CD14-positive monocyte (primary cell): ENCODE measurements at regions not wholly inside any gene's neighbourhood (a gene's known extent, or its start where the extent isn't known, plus 50 kb on each side); places are given as distances from the start of the nearest gene placed in this dataset.

Experiments used
- DNase-seq, 3 donors: peaks; one replicate each; pipeline ENCODE4 v3.0.0-alpha.2; 2011 to 2022
- H2AFZ ChIP-seq: 2 replicates; pipeline ENCODE4 v1.6.0; 2012; ENCODE audit warnings: mild to moderate bottlenecking, low read depth, low read length, inconsistent platforms; ENCODE audit not compliant: insufficient read depth, poor library complexity, severe bottlenecking
- H3K27ac ChIP-seq, 2 donors: 1 replicate in 1 of 2; 2 replicates in 1 of 2; pipeline ENCODE4 v1.5.1; 2012 to 2013; ENCODE audit warnings: low read length in 2 of 2, control low read depth in 1 of 2, inconsistent platforms in 1 of 2, low read depth in 1 of 2, mild to moderate bottlenecking in 1 of 2
- H3K27me3 ChIP-seq, 2 donors: one replicate each; pipeline versions ENCODE4 v1.6.0 to v1.6.1; 2011 to 2013; ENCODE audit warnings: low read length in 2 of 2; ENCODE audit not compliant: control insufficient read depth in 2 of 2, insufficient read depth in 2 of 2
- H3K36me3 ChIP-seq, 2 donors: replicated peaks in 1 of 2; 1 replicate in 1 of 2; 2 replicates in 1 of 2; pipeline versions ENCODE4 v1.5.1 to v1.6.1; 2012 to 2013; ENCODE audit warnings: low read length in 2 of 2, control low read depth in 1 of 2, inconsistent platforms in 1 of 2, mild to moderate bottlenecking in 1 of 2; ENCODE audit not compliant: insufficient read depth in 2 of 2, control insufficient read depth in 1 of 2
- H3K4me1 ChIP-seq, 2 donors: 1 replicate in 1 of 2; 2 replicates in 1 of 2; pipeline versions ENCODE4 v1.5.1 to v1.6.1; 2012 to 2013; ENCODE audit warnings: low read length in 2 of 2, control low read depth in 1 of 2, inconsistent platforms in 1 of 2, mild to moderate bottlenecking in 1 of 2, moderate library complexity in 1 of 2; ENCODE audit not compliant: insufficient read depth in 2 of 2, control insufficient read depth in 1 of 2
- H3K4me2 ChIP-seq: replicated peaks from 2 replicates; pipeline ENCODE3; 2012; ENCODE audit warnings: low read length, moderate library complexity, mild to moderate bottlenecking; ENCODE audit not compliant: poor library complexity, severe bottlenecking; ENCODE audit errors: extremely low read depth
- H3K4me3 ChIP-seq, 3 experiments: fragments of 200-600 bp in 1 of 3; sonication (generic) in 1 of 3; replicated peaks in 1 of 3; 1 replicate in 2 of 3; 2 replicates in 1 of 3; pipeline ENCODE4 v1.5.1; 2011 to 2013; ENCODE audit warnings: low read length in 3 of 3, mild to moderate bottlenecking in 3 of 3, control low read depth in 2 of 3, low read depth in 2 of 3, inconsistent platforms in 1 of 3, moderate library complexity in 1 of 3
- H3K79me2 ChIP-seq: 2 replicates; pipeline ENCODE4 v1.6.0; 2012; ENCODE audit warnings: mild to moderate bottlenecking, control low read depth, inconsistent platforms, low read length, moderate library complexity; ENCODE audit not compliant: insufficient read depth
- H3K9ac ChIP-seq: 2 replicates; pipeline ENCODE4 v1.6.0; 2017; ENCODE audit warnings: low read length, mild to moderate bottlenecking; ENCODE audit not compliant: insufficient read depth, poor library complexity, severe bottlenecking
- H3K9me3 ChIP-seq, 2 donors: replicated peaks in 1 of 2; 1 replicate in 1 of 2; 2 replicates in 1 of 2; pipeline versions ENCODE4 v1.5.1 to v1.6.1; 2012 to 2013; ENCODE audit warnings: low read length in 2 of 2, control low read depth in 1 of 2; ENCODE audit not compliant: control insufficient read depth in 1 of 2, insufficient read depth in 1 of 2
- H4K20me1 ChIP-seq: 2 replicates; pipeline ENCODE4 v1.6.0; 2012; ENCODE audit warnings: mild to moderate bottlenecking, low read length, control low read depth, moderate library complexity; ENCODE audit not compliant: insufficient read depth
- H3K27ac Mint-ChIP-seq, 7 donors: one replicate each; pipeline ENCODE4 v1.8.0; 2020; ENCODE audit warnings: mild to moderate bottlenecking in 7 of 7, mixed read lengths in 7 of 7, moderate library complexity in 6 of 7, inconsistent platforms in 2 of 7
- H3K27me3 Mint-ChIP-seq, 3 donors: one replicate each; pipeline ENCODE4 v1.8.0; 2021 to 2022; ENCODE audit warnings: low read depth in 3 of 3, mild to moderate bottlenecking in 3 of 3, mixed read lengths in 3 of 3, moderate library complexity in 3 of 3, inconsistent platforms in 1 of 3
- H3K36me3 Mint-ChIP-seq, 2 donors: one replicate each; pipeline ENCODE4 v1.8.0; 2020; ENCODE audit warnings: mixed read lengths in 2 of 2, inconsistent platforms in 1 of 2, mild to moderate bottlenecking in 1 of 2
- H3K4me1 Mint-ChIP-seq: one replicate; pipeline ENCODE4 v1.8.0; 2020; ENCODE audit warnings: mild to moderate bottlenecking, mixed read lengths
- H3K4me3 Mint-ChIP-seq, 2 donors: one replicate each; pipeline ENCODE4 v1.8.0; 2020; ENCODE audit warnings: mild to moderate bottlenecking in 2 of 2, mixed read lengths in 2 of 2, moderate library complexity in 1 of 2
- H3K9me3 Mint-ChIP-seq, 7 donors: one replicate each; pipeline ENCODE4 v1.8.0; 2020 to 2022; ENCODE audit warnings: mixed read lengths in 7 of 7, mild to moderate bottlenecking in 6 of 7, moderate library complexity in 6 of 7, inconsistent platforms in 2 of 7
- CTCF ChIP-seq: fragments of 200-600 bp; IDR thresholded peaks from one replicate; pipeline ENCODE4 v1.8.0; 2022; ENCODE audit warnings: antibody characterized with exemption, mild to moderate bottlenecking
- WGBS: methylation state at CpG from one replicate; pipeline ENCODE4 v1.1.5; 2013; ENCODE audit warnings: missing lambda C conversion rate; ENCODE audit not compliant: insufficient coverage; 5-methylcytosine and 5-hydroxymethylcytosine counted together
- intact Hi-C, 2 donors: fragments of 100-400 bp; cut with micrococcal nuclease; formaldehyde crosslinking; loops; one replicate each; pipeline versions ENCODE4 v1.15.0 to v1.15.1; 2023

DNA sequence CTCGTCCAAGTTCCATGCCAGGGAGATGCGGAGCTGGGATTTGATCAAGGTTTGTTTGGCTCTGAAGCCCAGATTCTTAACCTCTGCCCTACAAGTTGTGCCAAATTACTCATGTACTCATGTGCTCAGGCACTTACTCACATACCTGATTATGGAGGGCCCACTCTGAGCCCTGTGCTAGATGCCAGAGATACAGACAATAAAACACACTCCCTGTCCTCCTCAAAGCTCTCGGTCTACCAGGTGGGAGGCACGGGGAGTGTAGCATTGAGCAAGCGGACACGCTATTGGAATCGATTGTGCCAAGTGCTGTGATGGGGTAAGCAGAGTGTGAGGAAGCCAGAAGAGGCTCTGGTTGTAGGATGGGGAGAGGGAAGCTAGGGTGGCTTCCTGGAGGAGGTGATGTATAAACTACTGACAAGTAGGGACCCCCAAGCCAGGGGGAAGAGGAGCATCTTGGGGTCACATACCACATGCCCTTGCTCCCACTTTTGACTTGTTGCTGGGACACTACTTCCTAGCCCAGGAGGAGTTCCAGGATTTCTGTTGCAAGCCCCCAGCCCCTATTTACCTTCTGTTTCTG is 49.8 kb upstream of the IFNLR1 start:
- Mint-ChIP-seq H3K9me3 (peaks cover 0 to 4% (median 2%) of the 10 kb centered on the region in 7 donors), H3K36me3 (no peaks in the 10 kb centered on the region), H3K27me3 (peaks cover 5 to 14% (median 13%) of the 10 kb centered on the region in 3 donors), H3K4me1 (no peaks in the 10 kb centered on the region), H3K4me3 (no peak overlapping the region), H3K27ac (no peak overlapping the region)
- Histone ChIP-seq H3K9ac (no peak overlapping the region), H3K27me3 (no peaks in the 10 kb centered on the region), H3K4me2 (no peak overlapping the region), H3K9me3 (no peaks in the 10 kb centered on the region), H3K79me2 (no peaks in the 10 kb centered on the region), H3K36me3 (no peaks in the 10 kb centered on the region), H3K4me3 (no peak overlapping the region), H3K27ac (no peak overlapping the region), H4K20me1 (no peaks in the 10 kb centered on the region), H3K4me1 (no peaks in the 10 kb centered on the region), H2AFZ (no peak overlapping the region)
- TF ChIP-seq CTCF, result no peak
- WGBS, result 78% methylated on average over 2 of the region's 7 CpGs
- DNase-seq, result no peak
- intact Hi-C loops, result no loop called here
